Bone marrow (tissue), 2 donors: ENCODE measurements at regions not wholly inside any gene's neighbourhood (a gene's known extent, or its start where the extent isn't known, plus 50 kb on each side); places are given as distances from the start of the nearest gene placed in this dataset.

Experiments used
- DNase-seq, 2 donors: peaks; one replicate each; lab custom pipeline; 2025; lab: John Stamatoyannopoulos, UW

DNA sequence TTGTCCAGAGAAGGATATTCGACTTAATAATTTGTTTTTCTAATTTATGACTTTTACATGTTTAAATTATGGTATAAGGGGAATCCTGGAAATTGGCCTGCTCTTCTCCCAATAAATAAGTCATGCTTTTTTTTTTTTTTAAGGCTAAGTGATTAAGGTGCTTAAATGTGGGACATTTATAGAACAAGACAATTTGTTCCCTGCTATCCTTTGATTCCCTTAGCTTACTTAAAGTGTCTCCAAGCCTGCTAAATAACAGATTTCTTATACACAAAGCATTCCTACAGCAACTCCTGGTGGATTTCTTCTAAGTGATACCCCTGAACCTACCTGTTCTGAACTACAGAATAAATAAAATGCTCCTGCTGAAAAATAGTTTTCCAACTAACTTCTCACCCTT is 233.0 kb upstream of the UGT8 start:
- DNase-seq: no peak

DNA sequence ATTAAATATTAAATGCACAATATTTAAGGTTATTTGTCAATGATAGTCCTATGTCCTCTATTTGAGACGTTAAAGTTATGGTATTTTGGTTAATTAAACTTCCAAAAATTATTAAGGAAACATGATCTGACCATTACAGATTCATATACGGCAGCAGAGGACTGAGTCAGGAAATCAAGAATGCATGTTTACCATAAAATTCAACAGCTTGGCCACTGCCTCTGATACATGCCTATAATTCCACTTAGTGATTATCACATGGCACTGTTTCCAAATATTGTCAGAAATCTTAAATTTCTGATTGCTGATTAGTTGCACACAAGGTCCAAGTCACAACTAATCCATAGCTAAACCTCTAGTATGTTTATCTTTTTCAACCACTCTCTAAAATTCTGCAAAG is 232.2 kb upstream of the UGT8 start:
- no peak for DNase-seq

DNA sequence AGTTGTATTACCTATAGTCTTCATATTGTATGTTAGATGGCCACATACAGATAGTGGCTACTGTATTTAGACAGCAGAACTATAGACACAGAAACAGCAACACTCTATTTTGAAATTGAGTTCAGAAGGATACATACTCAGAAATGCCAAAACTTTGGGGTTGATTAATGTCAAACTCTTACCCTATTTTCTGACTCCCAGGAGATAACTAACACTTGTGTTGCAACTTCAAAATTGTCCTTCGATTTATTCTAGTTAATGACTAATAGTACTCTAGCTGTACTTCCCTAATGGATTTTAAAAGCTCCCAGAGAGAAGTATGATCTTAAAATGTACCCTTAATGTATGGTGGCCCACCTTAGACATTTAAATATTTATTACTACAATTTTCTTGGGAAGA is 229.9 kb upstream of the UGT8 start:
- DNase-seq: no peak

DNA sequence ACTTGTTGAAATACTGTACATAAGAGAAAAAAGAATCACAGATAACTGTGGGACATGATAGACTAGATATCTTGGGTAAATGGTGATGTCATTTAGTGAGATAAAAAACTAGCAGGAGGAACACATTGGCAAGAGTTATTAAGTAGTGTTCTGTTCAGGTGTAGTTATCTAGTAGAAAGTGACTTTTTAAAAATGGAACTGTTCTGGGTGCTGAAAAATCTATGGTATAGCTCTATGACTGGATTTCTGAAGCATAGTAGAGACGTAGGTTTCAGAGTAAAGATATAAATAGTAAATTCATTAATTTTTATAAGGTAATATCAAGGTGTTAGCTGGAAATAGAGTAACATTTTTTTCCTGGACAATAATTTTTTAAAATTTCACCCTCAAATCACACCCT is 225.1 kb upstream of the UGT8 start:
- no peak for DNase-seq

DNA sequence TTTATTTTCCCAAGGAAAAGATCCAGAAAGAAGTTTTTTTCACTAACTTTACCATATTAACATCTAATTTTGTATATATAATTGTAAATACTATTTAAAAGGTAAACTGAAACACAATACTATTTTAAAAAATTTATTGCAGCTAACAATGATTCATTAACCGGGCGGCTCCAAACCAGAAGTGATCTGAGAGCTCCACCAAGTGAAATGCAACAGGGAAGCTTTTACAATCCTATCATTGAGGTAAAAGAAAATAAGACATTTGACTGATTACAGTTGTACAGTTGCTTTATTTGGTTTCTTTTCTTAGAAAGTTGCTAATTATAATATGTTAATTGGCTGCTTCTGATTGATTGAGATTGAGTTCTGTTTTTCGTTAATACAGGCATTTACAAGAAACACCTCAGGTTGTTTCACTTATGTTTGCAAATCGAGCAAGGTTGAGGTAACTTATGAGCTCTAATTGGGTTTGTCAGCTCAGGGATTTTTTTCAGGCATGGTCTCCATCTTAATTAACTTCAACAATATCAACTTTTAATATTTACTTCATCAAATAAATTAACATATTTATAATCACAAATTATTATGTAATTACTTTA is 220.2 kb upstream of the UGT8 start:
- DNase-seq: no peak

DNA sequence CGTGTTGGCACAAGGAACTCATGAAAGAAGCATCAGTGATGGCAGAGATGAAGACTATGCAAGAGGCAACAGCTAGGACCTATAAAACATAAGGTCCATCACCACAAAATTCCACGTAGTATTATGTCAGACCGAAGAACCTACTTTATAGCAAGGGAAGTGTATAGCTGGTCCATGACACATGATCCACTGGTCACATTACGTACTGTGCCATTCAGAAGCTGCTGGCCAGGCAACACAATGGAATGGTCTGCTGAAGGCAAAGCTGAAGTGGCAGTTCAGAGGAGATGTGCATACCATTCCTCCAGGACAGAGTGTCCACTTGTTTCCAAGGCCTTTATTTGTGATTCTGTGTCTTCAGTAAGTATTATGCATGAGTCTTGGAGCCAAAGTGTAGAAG is 215.5 kb upstream of the UGT8 start:
- DNase-seq: no peak

DNA sequence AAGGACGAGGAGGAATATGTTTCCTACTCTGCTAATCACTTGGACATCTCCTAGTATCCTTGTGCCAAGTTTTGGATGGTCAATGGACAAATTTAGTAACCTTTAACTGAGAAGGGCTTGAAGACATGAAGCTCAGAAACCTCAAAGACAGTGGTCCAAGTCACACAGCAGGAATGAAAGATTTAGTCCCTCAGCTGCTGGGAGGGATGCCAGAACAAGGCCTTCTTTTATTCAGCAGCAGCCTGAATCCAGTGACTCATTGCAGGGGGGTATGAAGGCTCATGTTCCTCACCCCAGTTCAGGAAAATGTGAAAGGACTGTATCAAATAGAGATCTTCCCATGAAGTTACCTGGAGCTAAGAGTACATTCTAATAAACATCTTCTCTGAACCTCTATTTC is 214.9 kb upstream of the UGT8 start:
- DNase-seq: no peak

DNA sequence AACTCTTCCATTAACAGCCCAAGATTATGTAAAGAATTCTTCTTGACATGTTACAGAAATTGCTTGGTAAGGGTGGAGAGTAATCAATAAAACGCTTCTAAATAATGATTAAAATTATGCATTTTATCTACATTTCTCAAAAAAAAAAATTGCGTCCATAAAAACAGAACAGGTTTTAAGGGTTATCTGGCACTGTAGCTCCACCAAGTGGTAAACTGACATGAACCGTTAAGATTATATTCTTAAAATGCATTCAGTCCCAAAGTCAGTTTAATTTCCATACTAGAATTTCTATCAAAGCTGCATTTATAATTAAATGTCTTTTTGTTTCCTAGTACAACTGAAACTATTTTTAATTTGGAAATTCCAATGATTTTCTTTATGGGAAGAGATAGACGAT is 214.0 kb upstream of the UGT8 start:
- no peak for DNase-seq

DNA sequence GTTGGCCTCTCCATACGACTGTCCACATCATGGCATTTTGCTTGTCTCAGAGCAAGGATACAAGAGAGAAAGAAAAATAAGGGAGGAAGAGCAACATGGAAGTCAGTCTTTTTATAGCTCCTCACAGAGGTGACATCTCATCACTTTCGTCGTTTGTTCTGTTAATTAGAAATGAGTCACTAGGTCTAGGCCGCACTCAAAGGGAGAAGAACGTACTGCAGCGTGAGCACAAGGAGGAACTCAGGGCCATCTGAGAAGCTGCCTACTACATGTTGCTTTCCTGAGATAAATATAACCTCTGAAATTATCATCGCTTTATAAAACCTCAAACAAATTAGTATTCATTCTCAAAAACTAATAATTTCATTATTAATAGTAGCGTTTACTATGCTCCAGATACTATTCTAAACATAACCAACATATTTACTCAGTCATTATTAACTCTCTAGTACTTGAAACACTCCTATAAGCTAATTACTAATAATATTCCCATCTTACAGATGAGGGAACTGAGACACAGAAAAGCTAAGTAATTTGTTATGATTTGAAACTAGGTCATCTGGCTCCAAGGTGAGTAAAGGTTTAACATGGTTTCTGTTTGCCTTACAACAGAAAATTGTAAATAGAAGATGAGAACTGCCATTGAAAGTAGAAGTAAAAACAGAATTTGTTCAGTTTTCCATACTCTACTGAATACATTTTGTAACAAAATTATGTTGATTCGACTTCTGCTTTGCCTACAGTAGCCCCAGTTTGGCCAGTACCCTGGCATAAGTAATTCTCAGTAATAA is 213.2 kb upstream of the UGT8 start:
- no peak for DNase-seq

DNA sequence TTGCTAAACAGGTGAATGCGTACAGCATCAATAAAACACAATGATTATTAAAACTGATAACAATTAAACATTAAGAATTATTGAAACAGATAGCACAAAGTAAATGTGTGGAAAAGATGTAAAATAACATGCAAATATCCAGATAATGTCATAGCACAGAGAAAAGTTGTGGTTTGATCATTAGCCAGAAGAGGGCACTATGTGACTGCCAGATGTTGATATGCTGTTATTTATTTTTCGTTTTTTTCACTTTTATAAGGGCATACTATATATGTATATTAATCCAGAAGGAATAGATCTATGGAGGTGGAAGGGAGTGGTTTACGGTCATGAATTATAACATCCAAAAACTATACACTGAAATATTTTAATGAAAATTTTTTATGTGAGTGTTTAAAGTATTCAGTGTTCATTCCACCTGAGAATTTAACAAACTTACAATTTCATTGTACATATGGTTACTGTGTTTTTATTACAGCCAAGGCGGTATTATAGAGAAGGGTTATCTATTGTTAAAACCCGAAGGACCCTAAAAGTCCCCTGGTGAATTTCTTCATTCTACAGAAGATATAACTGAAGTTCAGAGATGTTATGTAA is 211.9 kb upstream of the UGT8 start:
- peak in 1 of 2 donors; percentile 10 for DNase-seq

DNA sequence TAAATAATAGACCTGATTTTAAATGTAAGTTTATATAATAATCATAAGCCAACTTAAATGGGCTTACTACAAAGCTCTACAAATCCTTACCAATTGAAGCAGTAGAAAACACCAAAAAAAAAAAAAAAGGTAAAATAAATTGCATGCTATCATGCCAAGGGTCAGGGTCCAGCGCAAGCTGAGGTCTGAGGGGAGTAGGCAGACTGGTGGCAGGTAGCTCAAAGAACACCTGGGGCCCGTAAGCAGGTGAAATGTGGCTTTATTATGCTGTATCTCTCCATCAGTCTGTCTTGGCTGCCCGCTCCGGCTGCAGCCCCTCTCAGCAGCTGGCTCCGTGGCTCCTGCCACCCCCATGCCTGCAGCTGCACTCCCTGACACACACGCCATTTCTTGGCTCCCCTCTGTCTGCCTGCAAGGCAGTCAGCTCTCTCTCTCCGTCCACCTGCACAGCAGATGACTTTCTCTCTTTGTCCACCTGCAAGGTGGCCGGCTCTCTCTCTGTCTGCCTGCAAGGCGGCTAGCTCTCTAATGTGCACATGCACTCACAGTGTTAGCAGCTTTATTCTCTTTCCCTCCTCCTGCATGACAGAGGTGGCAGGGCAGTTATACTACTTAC is 209.4 kb upstream of the UGT8 start:
- no peak for DNase-seq

DNA sequence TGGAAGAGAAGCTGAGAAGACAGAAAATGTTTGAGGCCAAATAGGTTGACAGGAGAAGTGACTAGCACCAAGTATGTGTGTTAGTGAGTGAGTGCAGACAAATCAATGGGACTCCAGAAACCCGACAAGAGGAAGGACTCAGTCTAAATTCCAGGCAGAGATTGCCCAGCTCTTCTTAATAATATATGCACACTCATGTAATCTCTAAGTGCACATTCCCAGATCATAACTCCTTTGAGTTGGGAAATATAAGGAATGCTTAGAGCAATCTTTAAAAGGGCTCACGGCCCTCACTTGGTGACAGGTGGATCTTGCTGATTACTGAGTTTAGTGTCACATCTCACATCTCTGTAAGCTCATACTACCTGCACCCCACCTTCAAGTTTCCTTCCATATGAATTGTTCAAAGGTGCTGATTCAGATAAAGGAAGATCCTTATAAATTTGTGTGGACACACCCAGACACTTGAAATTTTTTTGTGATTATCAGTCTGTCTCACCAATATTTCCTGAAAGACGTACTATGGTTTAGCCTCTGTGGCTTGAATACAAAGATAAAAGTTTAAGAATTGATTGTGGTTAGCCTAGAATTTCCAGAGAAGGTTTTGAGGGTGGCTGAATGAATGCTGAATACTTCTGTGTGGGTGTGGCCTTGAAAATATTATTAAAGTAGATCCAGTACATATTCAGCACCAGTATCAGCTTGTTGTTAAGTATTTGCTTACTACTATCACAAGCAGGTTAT is 205.1 kb upstream of the UGT8 start:
- DNase-seq: no peak

DNA sequence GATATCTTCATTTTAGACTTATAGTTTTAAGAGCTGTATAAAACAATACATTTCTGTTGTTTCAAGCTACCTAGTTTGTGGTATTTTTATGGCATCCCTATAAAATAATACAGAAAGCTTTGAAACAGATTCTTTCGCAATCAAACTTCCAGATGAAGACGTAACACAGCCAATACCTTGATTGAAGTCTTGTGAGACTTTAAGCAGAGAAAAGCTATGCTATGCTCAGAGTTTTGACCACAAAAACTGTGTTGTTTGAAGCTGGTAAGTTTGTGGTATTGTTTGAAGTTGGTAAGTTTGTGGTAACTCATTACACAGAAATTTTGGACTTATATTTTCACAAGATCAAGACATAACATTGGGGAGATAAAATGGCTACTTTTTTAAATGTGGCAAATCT is 201.8 kb upstream of the UGT8 start:
- DNase-seq: no peak

DNA sequence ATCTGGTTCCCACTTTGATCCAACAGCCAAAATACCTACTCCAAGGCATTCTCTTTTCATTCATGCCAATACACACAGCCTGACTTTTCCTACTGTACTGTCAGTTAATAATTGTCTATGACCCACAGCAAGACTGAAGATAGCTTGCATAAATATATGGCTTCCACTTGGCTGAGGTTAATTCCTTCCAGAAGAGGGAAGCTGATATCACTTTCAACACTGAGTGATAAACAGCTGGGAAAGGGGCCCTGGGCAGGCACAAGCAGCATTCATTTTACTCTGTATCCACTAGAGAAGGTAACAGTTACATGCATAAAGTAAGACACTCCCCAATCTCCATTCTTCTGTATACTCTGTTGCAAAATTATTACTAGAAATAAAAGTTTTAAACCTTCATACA is 200.2 kb upstream of the UGT8 start:
- DNase-seq: no peak

DNA sequence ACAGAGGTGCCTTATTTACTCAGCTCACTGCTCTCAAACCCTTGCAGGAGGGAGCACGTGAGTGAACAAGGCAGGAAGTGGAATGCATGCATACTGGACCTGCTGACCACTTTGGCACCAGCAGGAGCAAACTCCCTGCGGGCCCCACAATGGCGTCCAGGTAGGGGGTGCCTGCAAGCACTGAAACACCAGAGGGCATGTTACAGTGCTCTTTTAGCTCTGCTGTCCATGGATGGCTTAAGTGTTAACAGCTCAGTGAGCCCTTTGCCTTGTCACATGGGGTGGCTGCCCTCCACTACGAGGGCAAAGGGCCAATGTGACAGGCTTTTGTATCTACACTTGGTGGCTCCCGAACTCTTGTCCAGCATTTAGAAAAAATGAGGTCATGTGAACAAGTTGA is 199.5 kb upstream of the UGT8 start:
- DNase-seq: no peak

DNA sequence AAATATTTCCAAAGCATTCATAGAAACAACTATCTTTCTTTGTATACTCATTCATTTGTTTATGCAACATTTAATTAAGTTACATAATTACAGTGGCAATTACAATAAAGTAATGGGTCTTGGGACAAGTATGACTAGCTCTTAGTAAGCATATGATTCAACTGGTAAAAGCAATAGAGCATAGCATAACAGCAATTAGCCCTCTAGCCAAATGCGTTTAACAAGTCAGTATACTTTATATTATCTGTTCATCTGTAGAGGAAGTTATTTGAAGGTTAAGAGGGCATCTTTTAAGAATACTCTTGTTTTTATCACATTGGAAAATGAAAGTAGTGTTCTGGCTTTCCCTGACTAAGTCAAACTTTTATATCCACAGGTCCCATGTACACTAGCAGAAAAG is 198.1 kb upstream of the UGT8 start:
- DNase-seq: no peak

DNA sequence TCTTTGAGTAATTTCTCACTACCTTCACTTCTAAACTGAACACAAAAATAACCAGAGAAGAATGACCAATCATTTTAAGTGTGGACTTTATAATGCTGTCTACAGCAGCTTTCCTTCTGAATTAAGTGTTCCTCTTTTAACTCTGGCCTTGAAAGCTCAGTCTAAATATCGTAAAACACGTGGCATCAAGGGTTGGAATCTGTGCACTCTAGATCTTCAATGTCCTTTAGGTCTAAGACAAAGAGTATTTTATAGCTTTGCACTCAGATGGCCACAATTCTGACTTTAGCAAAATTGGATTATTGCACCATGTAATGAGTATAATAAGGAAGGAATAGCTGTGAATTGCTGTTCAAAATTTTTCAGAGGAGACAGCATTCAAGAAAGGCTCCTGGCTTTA is 197.1 kb upstream of the UGT8 start:
- DNase-seq: no peak

DNA sequence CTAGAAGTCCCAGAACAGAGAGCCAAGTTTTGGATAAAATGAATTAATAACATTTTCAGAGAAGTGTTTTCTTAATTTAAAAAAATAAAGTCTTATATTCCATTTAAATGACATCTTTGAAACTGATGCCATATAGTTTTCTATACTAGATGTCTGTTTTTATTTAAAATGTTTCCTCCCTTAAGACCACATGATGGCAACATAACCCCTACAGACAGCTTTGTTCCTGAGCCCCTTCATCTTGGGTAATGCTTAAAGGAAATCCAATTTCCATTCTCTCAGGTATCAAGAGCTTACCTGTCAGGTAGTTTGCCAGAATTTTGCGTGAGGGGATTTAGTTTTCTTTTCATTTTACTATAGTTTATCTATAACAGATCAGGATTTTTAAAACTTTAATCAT is 181.4 kb upstream of the UGT8 start:
- no peak for DNase-seq

DNA sequence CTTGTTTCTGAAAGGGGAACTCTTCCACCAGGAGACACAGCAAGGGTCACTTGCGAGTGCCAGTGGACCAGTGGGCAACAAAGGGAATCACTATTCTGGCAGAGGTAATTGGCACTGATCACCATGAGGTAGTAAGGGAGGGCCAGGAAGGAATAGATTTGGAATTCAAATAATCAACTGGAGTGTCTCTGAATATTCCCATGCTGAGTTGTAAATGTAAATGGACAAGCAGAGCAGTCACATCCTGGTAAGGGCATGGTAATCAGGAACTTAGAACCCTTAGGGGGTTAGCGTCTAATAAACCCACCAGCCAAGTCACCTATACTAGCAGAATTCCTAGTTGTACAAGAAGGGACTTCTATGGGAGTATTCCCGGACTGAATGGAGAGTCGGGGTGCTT is 178.5 kb upstream of the UGT8 start:
- DNase-seq: no peak

DNA sequence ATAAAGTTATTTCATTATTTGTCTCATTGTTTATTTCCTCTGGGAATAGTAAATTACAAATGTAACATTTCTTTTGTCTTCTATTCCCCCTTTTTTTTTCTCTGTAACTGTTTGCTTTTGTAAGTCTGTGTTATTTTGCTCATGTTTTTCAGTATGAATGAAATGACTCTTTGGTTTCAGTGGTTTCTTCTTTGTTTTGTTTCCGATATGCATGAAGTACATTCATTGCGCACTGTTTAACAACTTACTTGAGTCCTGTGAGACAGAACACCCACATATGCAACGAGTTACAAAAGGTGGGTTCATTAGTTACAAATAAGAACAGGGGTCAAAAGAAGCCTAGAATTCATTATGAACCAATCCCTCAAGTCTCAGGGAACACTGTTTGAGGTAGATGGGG is 175.0 kb upstream of the UGT8 start:
- no peak for DNase-seq

DNA sequence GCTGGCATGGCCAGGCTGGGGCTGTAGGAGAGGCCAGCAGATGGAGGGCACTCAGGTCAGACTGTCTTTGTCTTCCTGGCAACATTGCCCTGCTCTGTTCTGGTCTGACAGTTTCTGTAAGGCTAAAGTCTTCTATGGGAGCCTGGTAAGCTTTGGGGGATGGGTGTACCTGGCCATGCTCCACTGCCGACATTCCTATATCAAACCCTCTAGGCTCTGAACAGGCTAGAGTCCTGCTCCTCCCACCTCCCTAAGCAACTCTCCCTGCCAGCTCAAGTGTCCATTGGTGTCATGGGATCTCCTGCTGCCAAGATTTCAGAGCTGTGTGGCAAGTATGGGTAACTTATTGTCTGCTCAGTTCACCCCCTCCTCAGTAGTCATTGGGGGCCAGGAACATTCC is 163.5 kb upstream of the UGT8 start:
- no peak for DNase-seq

DNA sequence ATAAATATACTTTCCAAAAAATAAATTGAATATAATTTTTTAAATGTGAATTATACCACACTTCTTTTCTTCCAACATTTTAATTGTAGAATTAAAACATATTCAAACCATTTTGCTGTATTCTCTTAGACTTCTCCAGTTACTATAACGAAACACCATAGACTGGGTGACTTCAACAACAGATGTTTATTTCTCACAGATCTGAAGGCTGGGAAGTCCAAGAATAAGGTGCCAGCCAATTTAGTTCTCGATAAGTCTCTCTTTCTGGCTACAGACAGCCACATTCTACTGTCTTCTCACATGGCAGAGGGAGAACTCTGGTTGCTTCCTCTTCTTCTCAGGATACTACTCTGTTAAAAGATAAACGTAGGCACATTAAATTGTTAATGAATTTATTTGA is 155.8 kb upstream of the UGT8 start:
- DNase-seq: no peak

DNA sequence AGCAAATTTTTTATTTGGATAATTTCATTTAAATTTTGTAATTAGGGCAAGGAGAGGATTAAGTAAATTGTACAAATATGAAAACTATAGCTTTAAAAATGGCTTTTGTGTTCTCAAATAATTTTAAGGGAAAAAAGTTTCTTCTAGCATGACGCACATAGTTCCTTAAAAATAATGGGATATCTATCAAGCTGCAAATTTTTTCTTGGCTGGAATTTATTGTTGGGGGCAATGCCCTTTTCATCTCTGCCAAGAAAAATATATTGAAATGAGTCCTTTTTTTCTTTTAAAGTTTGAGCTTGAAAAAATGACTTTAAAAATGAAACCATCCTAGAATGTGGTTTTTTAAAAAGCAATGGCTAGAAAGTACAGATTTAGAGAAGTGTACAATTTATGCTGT is 154.4 kb upstream of the UGT8 start:
- DNase-seq: no peak
